Astrocyte (in vitro differentiated cells and primary cell): ENCODE measurements at regions not wholly inside any gene's neighbourhood (a gene's known extent, or its start where the extent isn't known, plus 50 kb on each side); places are given as distances from the start of the nearest gene placed in this dataset.

Experiments used
- EZH2 ChIP-seq: IDR thresholded peaks from 2 replicates; pipeline ENCODE4 v1.6.1; 2012; ENCODE audit warnings: mild to moderate bottlenecking, low read length, inconsistent platforms; ENCODE audit not compliant: insufficient read depth
- TF ChIP-seq, protein P1 (sequence below): IDR thresholded peaks from 2 replicates; pipeline ENCODE4 v1.5.1; 2011; ENCODE audit warnings: low read depth, mild to moderate bottlenecking, inconsistent platforms, low read length, moderate library complexity; ENCODE audit not compliant: insufficient read depth

DNA sequence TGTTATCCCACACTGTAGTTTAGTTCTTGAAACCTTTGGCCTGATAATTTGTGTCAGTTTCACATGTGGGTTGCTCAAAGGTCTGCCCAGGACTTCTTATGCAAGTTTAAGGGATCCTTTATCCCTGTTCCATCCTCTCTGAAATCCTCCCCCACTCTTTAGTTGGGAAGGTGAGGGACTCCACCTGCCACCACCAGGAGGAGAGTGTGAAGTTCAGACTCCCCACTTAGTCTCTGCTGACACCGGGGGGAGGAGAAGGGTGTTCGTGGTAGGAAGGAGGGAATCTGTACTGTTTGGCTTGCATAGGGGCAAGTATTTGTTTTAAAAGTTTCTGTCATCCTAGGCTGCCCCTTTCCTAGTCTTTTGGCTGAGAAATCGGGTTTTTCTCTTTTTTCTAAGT, 211.8 kb downstream of the PPP4R3C start:
- TF ChIP-seq, protein P1, sequence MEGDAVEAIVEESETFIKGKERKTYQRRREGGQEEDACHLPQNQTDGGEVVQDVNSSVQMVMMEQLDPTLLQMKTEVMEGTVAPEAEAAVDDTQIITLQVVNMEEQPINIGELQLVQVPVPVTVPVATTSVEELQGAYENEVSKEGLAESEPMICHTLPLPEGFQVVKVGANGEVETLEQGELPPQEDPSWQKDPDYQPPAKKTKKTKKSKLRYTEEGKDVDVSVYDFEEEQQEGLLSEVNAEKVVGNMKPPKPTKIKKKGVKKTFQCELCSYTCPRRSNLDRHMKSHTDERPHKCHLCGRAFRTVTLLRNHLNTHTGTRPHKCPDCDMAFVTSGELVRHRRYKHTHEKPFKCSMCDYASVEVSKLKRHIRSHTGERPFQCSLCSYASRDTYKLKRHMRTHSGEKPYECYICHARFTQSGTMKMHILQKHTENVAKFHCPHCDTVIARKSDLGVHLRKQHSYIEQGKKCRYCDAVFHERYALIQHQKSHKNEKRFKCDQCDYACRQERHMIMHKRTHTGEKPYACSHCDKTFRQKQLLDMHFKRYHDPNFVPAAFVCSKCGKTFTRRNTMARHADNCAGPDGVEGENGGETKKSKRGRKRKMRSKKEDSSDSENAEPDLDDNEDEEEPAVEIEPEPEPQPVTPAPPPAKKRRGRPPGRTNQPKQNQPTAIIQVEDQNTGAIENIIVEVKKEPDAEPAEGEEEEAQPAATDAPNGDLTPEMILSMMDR = no peak
- TF ChIP-seq EZH2 = no peak
